H9 (cell line): ENCODE measurements at regions not wholly inside any gene's neighbourhood (a gene's known extent, or its start where the extent isn't known, plus 50 kb on each side); places are given as distances from the start of the nearest gene placed in this dataset.
"Not testable (repeated sequence)": the region's sequence is repeated elsewhere in the genome, so short reads cannot be mapped to it uniquely, and the experiment has no call there.

ENCODE experiments used
- DNase-seq: peaks from one replicate; pipeline ENCODE4 v3.0.0-alpha.2; 2017
- H2AFZ ChIP-seq: one replicate; pipeline ENCODE4 v1.6.1; 2013; ENCODE audit warnings: mild to moderate bottlenecking, low read length, control low read depth, moderate library complexity
- H2AK5ac ChIP-seq: 2 replicates; pipeline ENCODE4 v1.6.1; 2013; ENCODE audit warnings: low read length, control low read depth, mixed read lengths; ENCODE audit not compliant: insufficient read length
- H2BK120ac ChIP-seq: one replicate; pipeline ENCODE4 v1.6.1; 2013; ENCODE audit warnings: low read depth, mild to moderate bottlenecking, low read length, control low read depth, inconsistent platforms; ENCODE audit not compliant: poor library complexity, severe bottlenecking
- H2BK12ac ChIP-seq: 2 replicates; pipeline ENCODE4 v1.6.1; 2013; ENCODE audit warnings: low read length, control low read depth, mixed read lengths, low read depth; ENCODE audit not compliant: insufficient read length
- H2BK15ac ChIP-seq: 2 replicates; pipeline ENCODE4 v1.6.1; 2013; ENCODE audit warnings: low read depth, low read length, control low read depth
- H2BK20ac ChIP-seq: one replicate; pipeline ENCODE4 v1.6.1; 2013; ENCODE audit warnings: low read depth, mild to moderate bottlenecking, low read length, control low read depth, inconsistent platforms; ENCODE audit not compliant: poor library complexity, severe bottlenecking
- H2BK5ac ChIP-seq: 2 replicates; pipeline ENCODE4 v1.6.1; 2013; ENCODE audit warnings: low read length, control low read depth, mixed read lengths; ENCODE audit not compliant: insufficient read length
- H3K14ac ChIP-seq: 2 replicates; pipeline ENCODE4 v1.6.1; 2013; ENCODE audit warnings: low read length, control low read depth; ENCODE audit not compliant: insufficient read depth
- H3K18ac ChIP-seq: 2 replicates; pipeline ENCODE4 v1.6.1; 2013; ENCODE audit warnings: low read depth, mild to moderate bottlenecking, mixed read lengths, low read length, control low read depth; ENCODE audit not compliant: insufficient read length
- H3K23ac ChIP-seq: 2 replicates; pipeline ENCODE4 v1.6.1; 2013; ENCODE audit warnings: low read length, control low read depth, mixed read lengths, low read depth; ENCODE audit not compliant: insufficient read length
- H3K23me2 ChIP-seq: 2 replicates; pipeline ENCODE4 v1.6.1; 2013; ENCODE audit warnings: low read depth, mild to moderate bottlenecking, mixed read lengths, low read length, control low read depth; ENCODE audit not compliant: insufficient read length, poor library complexity, severe bottlenecking
- H3K27ac ChIP-seq: 2 replicates; pipeline ENCODE4 v1.5.1; 2013; ENCODE audit warnings: low read length, control low read depth, mixed read lengths, low read depth; ENCODE audit not compliant: insufficient read length
- H3K27me3 ChIP-seq: 2 replicates; pipeline ENCODE4 v1.6.1; 2013; ENCODE audit warnings: low read length, control low read depth, inconsistent platforms; ENCODE audit not compliant: insufficient read depth
- H3K4ac ChIP-seq: 2 replicates; pipeline ENCODE4 v1.6.1; 2013; ENCODE audit warnings: low read depth, mild to moderate bottlenecking, control low read depth, inconsistent platforms, low read length, moderate library complexity
- H3K4me1 ChIP-seq: 2 replicates; pipeline ENCODE4 v1.6.1; 2013; ENCODE audit warnings: low read length, control low read depth, inconsistent platforms; ENCODE audit not compliant: insufficient read depth
- H3K4me2 ChIP-seq: 2 replicates; pipeline ENCODE4 v1.6.1; 2013; ENCODE audit warnings: low read length, control low read depth, mixed read lengths; ENCODE audit not compliant: insufficient read length, insufficient read depth
- H3K56ac ChIP-seq: 2 replicates; pipeline ENCODE4 v1.6.1; 2013; ENCODE audit warnings: low read depth, mild to moderate bottlenecking, mixed read lengths, low read length, control low read depth; ENCODE audit not compliant: insufficient read length
- H3K79me1 ChIP-seq: 2 replicates; pipeline ENCODE4 v1.6.1; 2013; ENCODE audit warnings: low read depth, mild to moderate bottlenecking, moderate library complexity, low read length, control low read depth, inconsistent platforms; ENCODE audit not compliant: insufficient read depth, poor library complexity, severe bottlenecking
- H3K79me2 ChIP-seq: 2 replicates; pipeline ENCODE4 v1.6.1; 2013; ENCODE audit warnings: low read length, control low read depth, inconsistent platforms; ENCODE audit not compliant: insufficient read depth
- H3K9ac ChIP-seq: 2 replicates; pipeline ENCODE4 v1.6.1; 2013; ENCODE audit warnings: low read length, control low read depth, mixed read lengths; ENCODE audit not compliant: insufficient read length; ENCODE audit errors: extremely low read depth
- H3K9me3 ChIP-seq: one replicate; pipeline ENCODE4 v1.6.1; 2013; ENCODE audit warnings: low read depth, low read length, inconsistent platforms; ENCODE audit not compliant: control insufficient read depth
- H3T11ph ChIP-seq: one replicate; pipeline ENCODE4 v1.6.1; 2013; ENCODE audit warnings: mild to moderate bottlenecking, low read length, control low read depth, inconsistent platforms
- H4K20me1 ChIP-seq: one replicate; pipeline ENCODE4 v1.6.1; 2013; ENCODE audit not compliant: control insufficient read depth, insufficient read length, insufficient read depth
- H4K5ac ChIP-seq: 2 replicates; pipeline ENCODE4 v1.6.1; 2013; ENCODE audit warnings: low read depth, mild to moderate bottlenecking, mixed read lengths, low read length, control low read depth; ENCODE audit not compliant: insufficient read length
- H4K8ac ChIP-seq: replicated peaks from 2 replicates; pipeline ENCODE4 v1.6.1; 2013; ENCODE audit warnings: low read length, control low read depth, mixed read lengths, low read depth; ENCODE audit not compliant: insufficient read length
- H4K91ac ChIP-seq: 2 replicates; pipeline ENCODE4 v1.6.1; 2013; ENCODE audit warnings: low read depth, mild to moderate bottlenecking, moderate library complexity, mixed read lengths, low read length, control low read depth; ENCODE audit not compliant: insufficient read length
- H3K27ac Mint-ChIP-seq, 3 experiments: 2 replicates in 2 of 3; 3 replicates in 1 of 3; pipeline ENCODE4 v1.8.0; 2020 to 2021; ENCODE audit warnings: mixed read lengths in 3 of 3, mild to moderate bottlenecking in 1 of 3, moderate library complexity in 1 of 3
- H3K27me3 Mint-ChIP-seq: 2 replicates; pipeline ENCODE4 v1.8.0; 2021; ENCODE audit warnings: low read depth, mild to moderate bottlenecking, moderate library complexity, mixed read lengths
- H3K36me3 Mint-ChIP-seq, 3 experiments: 2 replicates in 2 of 3; 3 replicates in 1 of 3; pipeline ENCODE4 v1.8.0; 2020 to 2021; ENCODE audit warnings: low read depth in 3 of 3, mixed read lengths in 3 of 3; ENCODE audit not compliant: insufficient read depth in 1 of 3
- H3K4me1 Mint-ChIP-seq, 2 experiments: 2 replicates each; pipeline ENCODE4 v1.8.0; 2020; ENCODE audit warnings: mixed read lengths in 2 of 2
- H3K4me3 Mint-ChIP-seq, 2 experiments: 2 replicates in 1 of 2; 3 replicates in 1 of 2; pipeline ENCODE4 v1.8.0; 2020 to 2021; ENCODE audit warnings: mild to moderate bottlenecking in 2 of 2, mixed read lengths in 2 of 2, moderate library complexity in 1 of 2
- H3K9me3 Mint-ChIP-seq, 2 experiments: 2 replicates in 1 of 2; 3 replicates in 1 of 2; pipeline ENCODE4 v1.8.0; 2020; ENCODE audit warnings: mild to moderate bottlenecking in 2 of 2, mixed read lengths in 2 of 2, moderate library complexity in 1 of 2
- WGBS: extraction: QIAGEN DNeasy Blood & Tissue Kit; methylation state at CpG from one replicate; pipeline ENCODE4 v1.1.7; 2013; ENCODE audit warnings: missing lambda C conversion rate, low lambda C conversion rate, mixed read lengths; ENCODE audit not compliant: insufficient read length; ENCODE audit errors: extremely low coverage; 5-methylcytosine and 5-hydroxymethylcytosine counted together
- TF ChIP-seq, protein P1 (sequence below): fragments of 200-600 bp; sonication (generic); conservative IDR thresholded peaks from 3 replicates; pipeline ENCODE4 v1.8.0; 2021; ENCODE audit warnings: antibody characterized with exemption, mild to moderate bottlenecking

DNA sequence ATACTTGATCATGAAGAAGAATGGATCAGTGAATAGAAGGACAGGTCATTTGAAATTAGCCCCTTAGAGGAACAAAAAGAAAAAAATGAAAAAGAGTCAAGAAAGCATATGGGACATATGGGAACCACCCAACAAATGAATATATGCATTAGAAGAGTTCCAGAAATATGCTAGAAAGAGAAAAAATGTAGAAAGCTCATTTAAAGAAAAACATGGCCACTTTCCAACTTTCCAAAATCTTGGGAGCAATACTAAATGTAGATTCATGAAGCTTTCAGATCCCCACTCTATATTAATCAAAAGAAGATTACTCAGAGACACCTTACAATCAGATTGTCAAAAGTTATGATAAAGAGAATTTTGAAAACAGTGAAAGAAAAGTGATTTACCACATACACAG is 334.8 kb upstream of the NMUR2 start:
- no peak overlapping the region for H2AK5ac ChIP-seq
- no peaks in the 10 kb centered on the region for H3K9me3 ChIP-seq
- peaks cover 5 to 12% of the 10 kb centered on the region in 2 experiments; a peak in 3 of 5 replicates for H3K9me3 Mint-ChIP-seq
- no peak overlapping the region for H3K18ac ChIP-seq
- H3K4me1 ChIP-seq = no peaks in the 10 kb centered on the region
- no peak overlapping the region for H3K14ac ChIP-seq
- H3K27me3 ChIP-seq = no peaks in the 10 kb centered on the region
- H2BK15ac ChIP-seq = no peak overlapping the region
- peaks cover 0 to 8% (median 2%) of the 10 kb centered on the region in 3 experiments; a peak in 3 of 7 replicates for H3K36me3 Mint-ChIP-seq
- no peaks in the 10 kb centered on the region for H3K79me2 ChIP-seq
- no peak overlapping the region for H3T11ph ChIP-seq
- no peak overlapping the region for H3K4me3 Mint-ChIP-seq
- TF ChIP-seq, protein P1, sequence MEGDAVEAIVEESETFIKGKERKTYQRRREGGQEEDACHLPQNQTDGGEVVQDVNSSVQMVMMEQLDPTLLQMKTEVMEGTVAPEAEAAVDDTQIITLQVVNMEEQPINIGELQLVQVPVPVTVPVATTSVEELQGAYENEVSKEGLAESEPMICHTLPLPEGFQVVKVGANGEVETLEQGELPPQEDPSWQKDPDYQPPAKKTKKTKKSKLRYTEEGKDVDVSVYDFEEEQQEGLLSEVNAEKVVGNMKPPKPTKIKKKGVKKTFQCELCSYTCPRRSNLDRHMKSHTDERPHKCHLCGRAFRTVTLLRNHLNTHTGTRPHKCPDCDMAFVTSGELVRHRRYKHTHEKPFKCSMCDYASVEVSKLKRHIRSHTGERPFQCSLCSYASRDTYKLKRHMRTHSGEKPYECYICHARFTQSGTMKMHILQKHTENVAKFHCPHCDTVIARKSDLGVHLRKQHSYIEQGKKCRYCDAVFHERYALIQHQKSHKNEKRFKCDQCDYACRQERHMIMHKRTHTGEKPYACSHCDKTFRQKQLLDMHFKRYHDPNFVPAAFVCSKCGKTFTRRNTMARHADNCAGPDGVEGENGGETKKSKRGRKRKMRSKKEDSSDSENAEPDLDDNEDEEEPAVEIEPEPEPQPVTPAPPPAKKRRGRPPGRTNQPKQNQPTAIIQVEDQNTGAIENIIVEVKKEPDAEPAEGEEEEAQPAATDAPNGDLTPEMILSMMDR = no peak
- H2BK120ac ChIP-seq = no peak overlapping the region
- no peak overlapping the region for H3K4me2 ChIP-seq
- no peak overlapping the region for H3K27ac Mint-ChIP-seq
- no peak overlapping the region for H3K23ac ChIP-seq
- no peak overlapping the region for H3K56ac ChIP-seq
- H3K23me2 ChIP-seq = no peaks in the 10 kb centered on the region
- no peak overlapping the region for H2AFZ ChIP-seq
- H2BK5ac ChIP-seq = no peak overlapping the region
- no peak overlapping the region for H4K5ac ChIP-seq
- H4K91ac ChIP-seq = no peak overlapping the region
- no peak overlapping the region for H2BK12ac ChIP-seq
- H3K4me1 Mint-ChIP-seq = peaks cover 4 to 5% of the 10 kb centered on the region in 2 experiments; a peak in 3 of 4 replicates
- no peak overlapping the region for H2BK20ac ChIP-seq
- H3K4ac ChIP-seq = no peak overlapping the region
- DNase-seq = no peak
- no peak overlapping the region for H4K8ac ChIP-seq
- no peaks in the 10 kb centered on the region for H3K79me1 ChIP-seq
- no peak overlapping the region for H3K27ac ChIP-seq
- no peak overlapping the region for H3K9ac ChIP-seq
- H4K20me1 ChIP-seq = no peaks in the 10 kb centered on the region
- H3K27me3 Mint-ChIP-seq = no peaks in the 10 kb centered on the region

DNA sequence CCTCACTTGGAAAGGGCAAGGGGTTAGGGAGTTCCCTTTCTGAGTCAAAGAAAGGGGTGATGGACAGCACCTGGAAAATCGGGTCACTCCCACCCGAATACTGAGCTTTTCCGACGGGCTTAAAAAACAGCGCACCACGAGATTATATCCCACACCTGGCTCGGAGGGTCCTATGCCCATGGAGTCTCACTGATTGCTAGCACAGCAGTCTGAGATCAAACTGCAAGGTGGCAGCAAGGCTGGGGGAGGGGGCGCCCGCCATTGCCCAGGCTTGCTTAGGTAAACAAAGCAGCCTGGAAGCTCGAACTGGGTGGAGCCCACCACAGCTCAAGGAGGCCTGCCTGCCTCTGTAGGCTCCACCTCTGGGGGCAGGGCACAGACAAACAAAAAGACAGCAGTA is 336.0 kb upstream of the NMUR2 start:
- WGBS = no CpG with 5 or more reads among the region's 10 CpGs
- H3K27ac Mint-ChIP-seq = peak overlapping the region in 2 of 3 experiments; percentile 48 to 91; a peak in 2 of 7 replicates
- not testable (repeated sequence) for H3K14ac ChIP-seq, H4K20me1 ChIP-seq, H3K56ac ChIP-seq, H3K23ac ChIP-seq, H3K23me2 ChIP-seq, H2BK12ac ChIP-seq, H3K4me2 ChIP-seq, H3K36me3 Mint-ChIP-seq, H4K8ac ChIP-seq, H3K4me1 ChIP-seq, H3K79me2 ChIP-seq, H3K79me1 ChIP-seq, H3K4ac ChIP-seq, H3T11ph ChIP-seq, H2AK5ac ChIP-seq, H3K9ac ChIP-seq, H4K91ac ChIP-seq, DNase-seq, H2BK15ac ChIP-seq, H2BK120ac ChIP-seq, H3K18ac ChIP-seq, H3K27me3 ChIP-seq, H3K4me1 Mint-ChIP-seq, H3K27ac ChIP-seq, H3K9me3 ChIP-seq, H2BK5ac ChIP-seq, H3K27me3 Mint-ChIP-seq, H2BK20ac ChIP-seq
- H3K9me3 Mint-ChIP-seq = peaks cover 5 to 12% of the 10 kb centered on the region in 2 experiments; a peak in 3 of 5 replicates
- Histone ChIP-seq H4K5ac (peak overlapping the region; percentile 76), H2AFZ (peak overlapping the region; percentile 73)
- peak overlapping the region in 1 of 2 experiments; percentile 14; a peak in 1 of 5 replicates for H3K4me3 Mint-ChIP-seq
